Keratinocyte (primary cell): ENCODE measurements at regions not wholly inside any gene's neighbourhood (a gene's known extent, or its start where the extent isn't known, plus 50 kb on each side); places are given as distances from the start of the nearest gene placed in this dataset.

Experiments
- DNase-seq: peaks from one replicate; pipeline ENCODE4 v3.0.0-alpha.2; 2011; ENCODE audit warnings: low read depth, missing footprints, low spot score
- FAIRE-seq: peaks from 2 replicates; lab custom pipeline; 2011; peaks lifted over from hg19 to GRCh38; lab: Jason Lieb, UNC
- H2AFZ ChIP-seq: 2 replicates; pipeline ENCODE4 v1.6.0; 2012; ENCODE audit warnings: low read length, control low read depth, inconsistent platforms; ENCODE audit not compliant: control insufficient read depth
- H3K27ac ChIP-seq: 2 replicates; pipeline ENCODE4 v1.5.1; 2011; ENCODE audit warnings: low read length; ENCODE audit not compliant: control insufficient read depth, insufficient read depth
- H3K27me3 ChIP-seq: 3 replicates; pipeline ENCODE4 v1.6.0; 2011; ENCODE audit warnings: low read length; ENCODE audit not compliant: control insufficient read depth, insufficient read depth; ENCODE audit errors: extremely low read depth
- H3K36me3 ChIP-seq, 2 experiments: 2 replicates in 1 of 2; 3 replicates in 1 of 2; pipeline ENCODE4 v1.5.1; 2011; ENCODE audit warnings: low read length in 2 of 2, mild to moderate bottlenecking in 1 of 2; ENCODE audit not compliant: control insufficient read depth in 2 of 2, insufficient read depth in 2 of 2; ENCODE audit errors: extremely low read depth in 1 of 2
- H3K4me1 ChIP-seq: 3 replicates; pipeline ENCODE4 v1.5.1; 2011; ENCODE audit warnings: low read length; ENCODE audit not compliant: control insufficient read depth, insufficient read depth; ENCODE audit errors: extremely low read depth
- H3K4me2 ChIP-seq: 3 replicates; pipeline ENCODE4 v1.6.0; 2011; ENCODE audit warnings: low read depth, low read length; ENCODE audit not compliant: control insufficient read depth, insufficient read depth; ENCODE audit errors: extremely low read depth
- H3K4me3 ChIP-seq, 3 experiments: fragments of 200-600 bp in 1 of 3; sonication (generic) in 1 of 3; 2 replicates in 2 of 3; 3 replicates in 1 of 3; pipeline ENCODE4 v1.5.1; 2011 to 2016; ENCODE audit warnings: low read length in 3 of 3, mild to moderate bottlenecking in 3 of 3, control low read depth in 2 of 3, inconsistent platforms in 1 of 3, low read depth in 1 of 3, mixed read lengths in 1 of 3, mixed run types in 1 of 3, moderate library complexity in 1 of 3; ENCODE audit not compliant: control insufficient read depth in 2 of 3, insufficient read depth in 2 of 3; ENCODE audit errors: extremely low read depth in 1 of 3
- H3K79me2 ChIP-seq: 2 replicates; pipeline ENCODE4 v1.6.0; 2012; ENCODE audit warnings: low read length; ENCODE audit not compliant: control insufficient read depth, insufficient read depth
- H3K9ac ChIP-seq: 3 replicates; pipeline ENCODE4 v1.6.0; 2011; ENCODE audit warnings: low read length; ENCODE audit not compliant: control insufficient read depth, insufficient read depth; ENCODE audit errors: extremely low read depth
- H3K9me1 ChIP-seq: 3 replicates; pipeline ENCODE4 v1.6.0; 2011; ENCODE audit warnings: low read length; ENCODE audit not compliant: control insufficient read depth, insufficient read depth; ENCODE audit errors: extremely low read depth
- H3K9me3 ChIP-seq: 2 replicates; pipeline ENCODE4 v1.5.1; 2012; ENCODE audit warnings: low read depth, low read length; ENCODE audit not compliant: control insufficient read depth
- H4K20me1 ChIP-seq: 3 replicates; pipeline ENCODE4 v1.6.0; 2011; ENCODE audit warnings: low read length; ENCODE audit not compliant: control insufficient read depth, insufficient read depth; ENCODE audit errors: extremely low read depth
- CTCF ChIP-seq, 3 experiments: IDR thresholded peaks in 1 of 3; conservative IDR thresholded peaks in 1 of 3; optimal IDR thresholded peaks in 1 of 3; 2 replicates in 2 of 3; 3 replicates in 1 of 3; pipeline versions ENCODE3 to v1.5.1; 2011; ENCODE audit warnings: low read length in 3 of 3, mild to moderate bottlenecking in 3 of 3, moderate library complexity in 2 of 3, control low read depth in 1 of 3, inconsistent platforms in 1 of 3; ENCODE audit not compliant: insufficient read depth in 2 of 3; ENCODE audit errors: extremely low read depth in 1 of 3
- EZH2 ChIP-seq: IDR thresholded peaks from one replicate; pipeline ENCODE4 v1.6.1; 2012; ENCODE audit warnings: inconsistent platforms, mild to moderate bottlenecking, low read length, moderate library complexity
- dilution Hi-C: fragments of 300-500 bp; cut with MboI; formaldehyde crosslinking; loops from one replicate; pipeline ENCODE4 v1.7.0; 2020; ENCODE audit warnings: low sequenced_read_pairs; ENCODE audit not compliant: extremely low pct_ligation_motif_present

GRCh38 chr2:138435701-138436100, 65.9 kb upstream of the SPOPL start:
- no peak overlapping the region for H2AFZ ChIP-seq
- DNase-seq (no peak), FAIRE-seq (no peak)
- no peaks in the 10 kb centered on the region for H3K9me3 ChIP-seq
- TF ChIP-seq EZH2 (no peak), CTCF (optimal IDR thresholded peaks at IDR 0.05 in 1 of 3, IDR thresholded peaks at IDR 0.05 in 1 of 3, conservative IDR thresholded peaks at IDR 0.05 in 1 of 3; ENCODE audit: extremely low read depth in 1 of 3, insufficient read depth in 2 of 3, low read length in 3 of 3) (no peak)
- H3K9ac ChIP-seq: no peak overlapping the region
- dilution Hi-C loops: no loop called here
- no peak overlapping the region for H3K4me3 ChIP-seq
- H3K79me2 ChIP-seq: no peaks in the 10 kb centered on the region
- H3K9me1 ChIP-seq: no peaks in the 10 kb centered on the region
- no peaks in the 10 kb centered on the region for H4K20me1 ChIP-seq
- H3K4me2 ChIP-seq: no peak overlapping the region
- no peak overlapping the region for H3K27ac ChIP-seq
- no peaks in the 10 kb centered on the region for H3K27me3 ChIP-seq
- peaks cover 31% of the 10 kb centered on the region for H3K4me1 ChIP-seq
- no peaks in the 10 kb centered on the region for H3K36me3 ChIP-seq

GRCh38 chr2:138439733-138440132, 61.8 kb upstream of the SPOPL start:
- no peak overlapping the region for H3K4me2 ChIP-seq
- no peaks in the 10 kb centered on the region for H3K36me3 ChIP-seq
- H3K9me1 ChIP-seq: no peaks in the 10 kb centered on the region
- no peaks in the 10 kb centered on the region for H3K79me2 ChIP-seq
- H4K20me1 ChIP-seq: no peaks in the 10 kb centered on the region
- dilution Hi-C loops: no loop called here
- H3K27ac ChIP-seq: no peak overlapping the region
- H3K9me3 ChIP-seq: no peaks in the 10 kb centered on the region
- FAIRE-seq (no peak), DNase-seq (no peak)
- H3K4me3 ChIP-seq: no peak overlapping the region
- peaks cover 10% of the 10 kb centered on the region for H3K4me1 ChIP-seq
- no peaks in the 10 kb centered on the region for H3K27me3 ChIP-seq
- no peak overlapping the region for H2AFZ ChIP-seq
- H3K9ac ChIP-seq: no peak overlapping the region
- no peak for TF ChIP-seq EZH2
- TF ChIP-seq CTCF (optimal IDR thresholded peaks at IDR 0.05 in 1 of 3, IDR thresholded peaks at IDR 0.05 in 1 of 3, conservative IDR thresholded peaks at IDR 0.05 in 1 of 3; ENCODE audit: extremely low read depth in 1 of 3, insufficient read depth in 2 of 3, low read length in 3 of 3): no peak
